Activated CD8-positive, alpha-beta T cell treated with anti-CD3 and anti-CD28 coated beads for 36 hours (primary cell): ENCODE measurements at regions not wholly inside any gene's neighbourhood (a gene's known extent, or its start where the extent isn't known, plus 50 kb on each side); places are given as distances from the start of the nearest gene placed in this dataset.

Source experiments
- ATAC-seq: fragments of 200-7000 bp; cut with Tn5 transposase; one replicate; pipeline ENCODE4 v1.10.0; 2021; ENCODE audit warnings: mild to moderate bottlenecking, moderate library complexity
- CTCF ChIA-PET: fragments of 350-600 bp; sonication (Branson Sonifier 250); formaldehyde crosslinking; loops from one replicate; lab custom pipeline; 2021; ENCODE audit warnings: antibody characterized with exemption; lab: Charles Lee
- POLR2A ChIA-PET: fragments of 350-600 bp; sonication (Branson Sonifier 250); formaldehyde crosslinking; loops from one replicate; lab custom pipeline; 2021; ENCODE audit warnings: antibody characterized with exemption; lab: Charles Lee
- DNase-seq: peaks from one replicate; pipeline ENCODE4 v3.0.0-alpha.2; 2020
- H3K27ac Mint-ChIP-seq: one replicate; pipeline ENCODE4 v1.8.0; 2021; ENCODE audit warnings: mild to moderate bottlenecking, mixed read lengths
- H3K27me3 Mint-ChIP-seq: one replicate; pipeline ENCODE4 v1.8.0; 2021; ENCODE audit warnings: mixed read lengths
- H3K36me3 Mint-ChIP-seq: one replicate; pipeline ENCODE4 v1.8.0; 2021; ENCODE audit warnings: low read depth, mixed read lengths
- H3K4me1 Mint-ChIP-seq: one replicate; pipeline ENCODE4 v1.8.0; 2021; ENCODE audit warnings: low read depth, mixed read lengths
- H3K4me3 Mint-ChIP-seq: one replicate; pipeline ENCODE4 v1.8.0; 2021; ENCODE audit warnings: mild to moderate bottlenecking, moderate library complexity, mixed read lengths
- H3K9me3 Mint-ChIP-seq: one replicate; pipeline ENCODE4 v1.8.0; 2021; ENCODE audit warnings: mixed read lengths
- intact Hi-C: fragments of 100-400 bp; cut with micrococcal nuclease; formaldehyde crosslinking; loops from one replicate; pipeline ENCODE4 v1.10.0; 2022
- TF ChIP-seq, protein P1 (sequence below): fragments of 200-600 bp; IDR thresholded peaks from one replicate; pipeline ENCODE4 v1.8.0; 2022; ENCODE audit warnings: antibody characterized with exemption, mild to moderate bottlenecking

DNA sequence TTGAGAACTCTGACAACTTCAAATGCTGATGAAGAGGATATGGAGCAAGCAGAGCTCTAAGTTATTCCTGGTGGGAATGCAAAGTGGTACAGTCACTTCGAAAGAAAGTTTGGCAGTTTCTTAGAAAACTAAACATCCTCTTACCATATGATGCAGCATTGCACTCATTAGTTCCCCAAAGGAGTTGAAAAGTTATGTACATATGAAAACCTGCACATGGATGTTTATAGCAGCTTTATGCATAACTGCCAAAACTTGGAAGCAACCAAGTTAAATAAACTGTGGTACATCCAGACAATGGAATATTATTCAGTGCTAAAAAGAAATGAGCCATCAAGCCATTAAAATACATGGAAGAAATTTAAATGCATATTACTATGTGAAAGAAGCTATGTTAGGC, 779.3 kb upstream of the COBL start:
- ChIA-PET POLR2A (no interaction called here), CTCF (no interaction called here)
- ATAC-seq (no peak), DNase-seq (no peak)
- Mint-ChIP-seq H3K9me3 (peaks cover 9% of the 10 kb centered on the region), H3K4me3 (no peak overlapping the region), H3K4me1 (no peaks in the 10 kb centered on the region), H3K27ac (no peak overlapping the region), H3K27me3 (no peaks in the 10 kb centered on the region), H3K36me3 (no peaks in the 10 kb centered on the region)
- TF ChIP-seq, protein P1, sequence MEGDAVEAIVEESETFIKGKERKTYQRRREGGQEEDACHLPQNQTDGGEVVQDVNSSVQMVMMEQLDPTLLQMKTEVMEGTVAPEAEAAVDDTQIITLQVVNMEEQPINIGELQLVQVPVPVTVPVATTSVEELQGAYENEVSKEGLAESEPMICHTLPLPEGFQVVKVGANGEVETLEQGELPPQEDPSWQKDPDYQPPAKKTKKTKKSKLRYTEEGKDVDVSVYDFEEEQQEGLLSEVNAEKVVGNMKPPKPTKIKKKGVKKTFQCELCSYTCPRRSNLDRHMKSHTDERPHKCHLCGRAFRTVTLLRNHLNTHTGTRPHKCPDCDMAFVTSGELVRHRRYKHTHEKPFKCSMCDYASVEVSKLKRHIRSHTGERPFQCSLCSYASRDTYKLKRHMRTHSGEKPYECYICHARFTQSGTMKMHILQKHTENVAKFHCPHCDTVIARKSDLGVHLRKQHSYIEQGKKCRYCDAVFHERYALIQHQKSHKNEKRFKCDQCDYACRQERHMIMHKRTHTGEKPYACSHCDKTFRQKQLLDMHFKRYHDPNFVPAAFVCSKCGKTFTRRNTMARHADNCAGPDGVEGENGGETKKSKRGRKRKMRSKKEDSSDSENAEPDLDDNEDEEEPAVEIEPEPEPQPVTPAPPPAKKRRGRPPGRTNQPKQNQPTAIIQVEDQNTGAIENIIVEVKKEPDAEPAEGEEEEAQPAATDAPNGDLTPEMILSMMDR, result no peak
- intact Hi-C loops, result no loop called here

DNA sequence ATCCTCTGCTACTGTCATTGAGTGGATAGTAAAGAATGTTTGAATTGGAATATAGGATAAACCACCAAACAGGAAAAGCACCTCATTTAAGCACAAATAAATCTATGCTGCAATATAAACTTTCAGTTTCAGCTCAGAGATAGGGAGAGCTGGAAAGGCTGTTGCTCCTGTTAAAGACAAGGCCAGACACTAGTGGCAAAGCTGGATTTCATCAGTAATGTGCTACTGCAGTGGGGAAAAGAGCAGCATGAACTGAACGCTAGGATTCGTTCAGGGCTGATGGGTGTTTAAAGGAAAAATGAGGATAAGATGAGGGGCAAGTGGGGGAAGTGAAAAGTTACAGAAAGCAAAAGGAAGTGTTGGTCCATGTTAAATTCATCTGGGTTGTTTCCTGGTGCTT, 775.4 kb upstream of the COBL start:
- H3K9me3 Mint-ChIP-seq, result peaks cover 9% of the 10 kb centered on the region
- no peaks in the 10 kb centered on the region for H3K4me1 Mint-ChIP-seq
- TF ChIP-seq, protein P1, result no peak
- DNase-seq (no peak), ATAC-seq (no peak)
- intact Hi-C loops, result no loop called here
- no peak overlapping the region for H3K4me3 Mint-ChIP-seq
- no peak overlapping the region for H3K27ac Mint-ChIP-seq
- ChIA-PET POLR2A (no interaction called here), CTCF (no interaction called here)
- H3K27me3 Mint-ChIP-seq, result peaks cover 6% of the 10 kb centered on the region
- no peaks in the 10 kb centered on the region for H3K36me3 Mint-ChIP-seq

DNA sequence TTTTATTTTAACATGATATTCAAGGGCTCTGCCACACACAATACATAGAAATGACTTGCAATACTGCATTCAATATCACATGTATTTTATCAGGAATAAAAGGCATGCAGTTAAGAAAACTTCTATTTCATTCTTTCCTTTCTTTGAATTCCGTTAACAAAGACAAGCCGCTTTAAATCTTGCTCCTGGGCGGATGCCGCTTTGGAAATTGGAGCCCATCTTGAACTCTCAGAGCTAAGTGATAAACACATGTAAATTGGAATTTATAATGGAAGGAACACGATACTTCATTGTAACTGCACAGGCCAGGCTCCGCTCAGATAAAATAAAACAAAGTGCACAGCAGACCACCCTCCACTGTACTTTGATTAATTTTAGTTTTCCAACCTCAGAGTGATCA, 774.5 kb upstream of the COBL start:
- no peak overlapping the region for H3K27ac Mint-ChIP-seq
- H3K4me3 Mint-ChIP-seq, result no peak overlapping the region
- no peaks in the 10 kb centered on the region for H3K4me1 Mint-ChIP-seq
- intact Hi-C loops, result no loop called here
- CTCF ChIA-PET, result no interaction called here
- POLR2A ChIA-PET, result no interaction called here
- no peak for ATAC-seq
- peaks cover 6% of the 10 kb centered on the region for H3K27me3 Mint-ChIP-seq
- DNase-seq, result no peak
- TF ChIP-seq, protein P1, result no peak
- peaks cover 9% of the 10 kb centered on the region for H3K9me3 Mint-ChIP-seq
- H3K36me3 Mint-ChIP-seq, result no peaks in the 10 kb centered on the region

DNA sequence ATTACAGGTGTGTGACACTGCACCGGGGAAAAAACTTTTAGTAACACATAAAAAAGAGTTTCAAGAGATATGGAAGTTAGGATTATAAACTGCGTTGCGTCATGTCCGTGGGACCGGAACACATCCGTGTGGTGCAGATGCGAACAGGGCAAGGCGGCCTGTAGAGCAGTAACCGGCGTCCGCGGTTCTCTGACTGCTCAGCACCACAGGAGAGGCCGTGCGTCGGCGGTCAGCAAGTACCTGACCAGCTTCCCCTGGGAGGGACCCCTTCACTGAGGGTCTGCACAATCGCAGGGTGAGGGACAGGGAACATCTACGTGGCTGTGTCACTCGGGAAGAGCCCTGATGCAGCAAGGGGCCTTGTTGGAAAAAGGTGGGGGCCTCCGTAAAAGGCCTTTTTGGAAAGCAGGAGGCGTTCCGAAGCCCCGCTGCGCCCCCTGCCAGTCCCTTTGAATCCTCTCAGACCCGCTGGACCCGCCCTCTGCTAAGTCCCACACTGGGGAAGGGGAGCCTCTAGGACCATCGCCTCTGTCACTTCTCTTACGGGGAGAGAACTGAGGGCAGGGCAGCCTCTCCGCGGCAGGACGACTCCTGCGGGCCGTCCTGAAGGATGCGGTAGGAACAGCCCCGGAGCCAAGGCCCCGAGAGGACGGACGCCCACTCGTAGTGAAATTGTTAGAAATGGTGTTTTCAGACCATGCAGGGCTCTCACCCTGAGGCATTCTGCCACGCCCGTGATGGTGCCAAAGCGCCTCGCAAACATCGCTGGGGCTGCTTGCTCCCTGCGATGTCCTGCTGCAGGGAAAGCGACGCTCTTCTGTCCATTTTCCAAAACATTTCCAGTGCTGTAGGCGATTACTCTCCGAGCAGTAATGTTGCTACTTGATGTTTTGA, 771.6 kb upstream of the COBL start:
- POLR2A ChIA-PET, result no interaction called here
- ATAC-seq (no peak), DNase-seq (no peak)
- H3K4me3 Mint-ChIP-seq, result no peak overlapping the region
- H3K27me3 Mint-ChIP-seq, result peaks cover 6% of the 10 kb centered on the region
- peaks cover 3% of the 10 kb centered on the region for H3K9me3 Mint-ChIP-seq
- TF ChIP-seq, protein P1, result no peak
- intact Hi-C loops, result no loop called here
- no peaks in the 10 kb centered on the region for H3K36me3 Mint-ChIP-seq
- no peak overlapping the region for H3K27ac Mint-ChIP-seq
- CTCF ChIA-PET, result no interaction called here
- no peaks in the 10 kb centered on the region for H3K4me1 Mint-ChIP-seq

DNA sequence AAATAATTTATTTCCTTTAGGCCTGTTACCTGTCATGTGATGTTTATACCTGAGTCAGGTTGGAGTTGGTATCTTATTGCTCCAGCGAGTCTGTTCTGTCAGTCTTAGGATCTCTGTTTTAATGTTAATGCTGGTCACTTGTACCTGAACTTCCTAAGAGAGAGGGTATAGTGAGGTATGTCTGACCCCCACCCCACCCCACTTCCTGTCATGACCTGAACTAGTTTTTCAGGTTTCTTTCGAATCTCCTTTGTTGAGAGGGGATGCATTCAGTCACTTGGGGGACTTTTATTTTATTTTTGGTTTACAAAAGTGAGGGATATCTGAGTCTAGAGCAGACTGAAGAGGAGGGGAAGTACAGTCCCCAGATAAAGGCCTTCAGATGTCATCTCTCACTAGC, 769.0 kb upstream of the COBL start:
- H3K27ac Mint-ChIP-seq, result no peak overlapping the region
- peaks cover 5% of the 10 kb centered on the region for H3K9me3 Mint-ChIP-seq
- peaks cover 6% of the 10 kb centered on the region for H3K27me3 Mint-ChIP-seq
- ChIA-PET CTCF (no interaction called here), POLR2A (no interaction called here)
- no peak for DNase-seq
- TF ChIP-seq, protein P1, result no peak
- no peaks in the 10 kb centered on the region for H3K4me1 Mint-ChIP-seq
- intact Hi-C loops, result no loop called here
- H3K4me3 Mint-ChIP-seq, result no peak overlapping the region
- H3K36me3 Mint-ChIP-seq, result no peaks in the 10 kb centered on the region
- no peak for ATAC-seq
